GM23248 (cell line): ENCODE measurements at regions not wholly inside any gene's neighbourhood (a gene's known extent, or its start where the extent isn't known, plus 50 kb on each side); places are given as distances from the start of the nearest gene placed in this dataset.

Experiments
- DNase-seq: peaks from one replicate; pipeline ENCODE4 v3.0.0-alpha.2; 2015
- H2AFZ ChIP-seq: fragments of 200-600 bp; sonication (generic); 2 replicates; pipeline ENCODE4 v1.6.1; 2016; ENCODE audit warnings: antibody characterized with exemption
- H3F3A ChIP-seq: fragments of 200-600 bp; sonication (generic); 2 replicates; pipeline ENCODE4 v1.6.1; 2016; ENCODE audit warnings: mild to moderate bottlenecking, antibody characterized with exemption, mixed run types; ENCODE audit not compliant: insufficient read depth
- H3K27ac ChIP-seq: fragments of 200-600 bp; sonication (generic); 2 replicates; pipeline ENCODE4 v1.5.1; 2016; ENCODE audit warnings: mild to moderate bottlenecking
- H3K27me3 ChIP-seq: fragments of 200-600 bp; sonication (generic); replicated peaks from 2 replicates; pipeline ENCODE4 v1.6.1; 2016; ENCODE audit warnings: mild to moderate bottlenecking; ENCODE audit not compliant: insufficient read depth
- H3K36me3 ChIP-seq: fragments of 200-600 bp; sonication (generic); 2 replicates; pipeline ENCODE4 v1.6.1; 2016; ENCODE audit warnings: low read depth, mild to moderate bottlenecking
- H3K4me1 ChIP-seq: fragments of 200-600 bp; sonication (generic); 2 replicates; pipeline ENCODE4 v1.6.1; 2016; ENCODE audit warnings: mild to moderate bottlenecking; ENCODE audit not compliant: insufficient read depth
- H3K4me2 ChIP-seq: fragments of 200-600 bp; sonication (generic); one replicate; pipeline ENCODE4 v1.6.1; 2016; ENCODE audit warnings: mild to moderate bottlenecking; ENCODE audit not compliant: unreplicated experiment
- H3K4me3 ChIP-seq: fragments of 200-600 bp; sonication (generic); 2 replicates; pipeline ENCODE4 v1.5.1; 2016; ENCODE audit warnings: mild to moderate bottlenecking
- H3K79me2 ChIP-seq: fragments of 200-600 bp; sonication (generic); 2 replicates; pipeline ENCODE4 v1.6.1; 2016; ENCODE audit warnings: mild to moderate bottlenecking; ENCODE audit not compliant: insufficient read depth
- H3K9ac ChIP-seq: fragments of 200-600 bp; sonication (generic); 2 replicates; pipeline ENCODE4 v1.6.1; 2016; ENCODE audit warnings: mild to moderate bottlenecking
- H3K9me2 ChIP-seq: fragments of 200-600 bp; sonication (generic); 2 replicates; pipeline ENCODE4 v1.6.1; 2016; ENCODE audit warnings: mixed run types, mild to moderate bottlenecking, moderate library complexity; ENCODE audit not compliant: insufficient read depth
- H3K9me3 ChIP-seq: fragments of 200-600 bp; sonication (generic); one replicate; pipeline ENCODE4 v1.6.1; 2017; ENCODE audit warnings: low read depth
- H4K20me1 ChIP-seq: fragments of 200-600 bp; sonication (generic); 2 replicates; pipeline ENCODE4 v1.6.0; 2016; ENCODE audit not compliant: insufficient read depth
- EZH2 ChIP-seq: fragments of 200-600 bp; sonication (generic); IDR thresholded peaks from 2 replicates; pipeline ENCODE4 v1.6.1; 2018; ENCODE audit warnings: antibody characterized with exemption, mild to moderate bottlenecking; ENCODE audit not compliant: insufficient read depth, poor library complexity, severe bottlenecking
- EZH2phosphoT487 ChIP-seq: fragments of 200-600 bp; sonication (generic); IDR thresholded peaks from 2 replicates; pipeline ENCODE4 v1.6.1; 2018; ENCODE audit warnings: antibody characterized with exemption, moderate library complexity, mild to moderate bottlenecking, low read depth; ENCODE audit not compliant: insufficient read depth
- WGBS, 2 experiments: methylation state at CpG; one replicate each; pipeline ENCODE4 v1.1.6; 2015 to 2017; ENCODE audit warnings: low lambda C conversion rate in 2 of 2, low coverage in 1 of 2; ENCODE audit errors: missing lambda C conversion rate in 2 of 2; 5-methylcytosine and 5-hydroxymethylcytosine counted together
- in situ Hi-C: fragments of 300-500 bp; cut with MboI; formaldehyde crosslinking; loops from 2 replicates; pipeline ENCODE4 v1.15.0; 2020

DNA sequence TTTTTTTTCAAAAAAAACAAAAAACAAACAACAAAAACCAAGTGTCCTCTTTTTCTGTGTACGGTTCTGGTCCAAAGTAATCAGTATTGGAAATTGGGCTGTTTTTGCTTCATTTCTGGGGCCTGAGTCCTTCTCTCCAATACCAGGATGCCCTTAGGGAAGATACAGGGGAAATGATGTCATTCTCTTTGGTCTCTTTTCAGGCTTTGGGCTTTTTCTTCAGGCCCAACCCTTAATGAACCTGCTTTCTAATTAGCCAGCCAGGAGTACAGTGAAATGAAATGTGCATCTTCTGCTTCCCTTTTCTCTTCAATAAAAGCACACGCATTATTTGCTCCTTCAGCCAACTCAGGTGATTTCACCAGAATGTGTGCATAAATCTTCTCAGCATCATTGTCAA, 52.6 kb upstream of the RBPJ start:
- Histone ChIP-seq H4K20me1 (no peaks in the 10 kb centered on the region), H3K27me3 (no peaks in the 10 kb centered on the region; the same call in 1 of the 2 replicates), H3K36me3 (no peaks in the 10 kb centered on the region), H3K9me3 (no peaks in the 10 kb centered on the region), H3K9me2 (no peaks in the 10 kb centered on the region), H3K9ac (no peak overlapping the region), H3K4me3 (no peak overlapping the region), H2AFZ (no peak overlapping the region), H3K79me2 (no peaks in the 10 kb centered on the region), H3K4me1 (peaks cover 6% of the 10 kb centered on the region), H3K27ac (no peak overlapping the region), H3K4me2 (no peak overlapping the region), H3F3A (no peaks in the 10 kb centered on the region)
- peak; percentile 30 for DNase-seq
- WGBS, 2 experiments, result 76 to 89% methylated on average over 2 of the region's 2 CpGs
- in situ Hi-C loops, result no loop called here
- no peak for TF ChIP-seq EZH2phosphoT487

DNA sequence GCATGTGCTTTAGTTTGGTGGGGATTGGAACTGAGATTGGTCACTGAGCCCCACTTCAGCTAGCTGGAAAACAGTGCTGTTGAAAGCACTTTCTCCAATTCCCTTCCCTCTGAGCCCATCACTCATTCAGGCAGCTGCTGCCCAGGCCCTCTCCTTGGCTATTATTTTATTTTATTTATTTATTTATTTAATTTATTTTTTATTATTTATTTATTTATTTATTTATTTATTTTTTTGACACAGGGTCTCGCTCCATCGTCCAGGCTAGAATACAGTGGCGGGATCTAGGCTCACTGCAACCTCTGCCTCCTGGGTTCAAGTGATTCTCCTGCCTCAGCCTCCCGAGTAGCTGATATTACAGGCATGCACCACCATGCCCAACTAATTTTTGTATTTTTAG, 51.8 kb upstream of the RBPJ start:
- Histone ChIP-seq H3K4me3 (no peak overlapping the region), H3K27me3 (no peaks in the 10 kb centered on the region; the same call in 1 of the 2 replicates), H3K27ac (no peak overlapping the region), H3K9me2 (no peaks in the 10 kb centered on the region), H3K9me3 (no peaks in the 10 kb centered on the region), H3K79me2 (no peaks in the 10 kb centered on the region), H3K9ac (no peak overlapping the region), H3K36me3 (no peaks in the 10 kb centered on the region), H2AFZ (no peak overlapping the region), H3K4me1 (peaks cover 6% of the 10 kb centered on the region), H4K20me1 (no peaks in the 10 kb centered on the region), H3F3A (no peaks in the 10 kb centered on the region), H3K4me2 (no peak overlapping the region)
- TF ChIP-seq EZH2phosphoT487, result no peak
- no peak for TF ChIP-seq EZH2
- DNase-seq, result no peak
- WGBS, 2 experiments, result 93 to 96% methylated on average over 4 of the region's 4 CpGs
- in situ Hi-C loops, result no loop called here
